COLO668 (cell line): ENCODE measurements at regions not wholly inside any gene's neighbourhood (a gene's known extent, or its start where the extent isn't known, plus 50 kb on each side); places are given as distances from the start of the nearest gene placed in this dataset.
"Not testable (repeated sequence)": the region's sequence is repeated elsewhere in the genome, so short reads cannot be mapped to it uniquely, and the experiment has no call there.

Source experiments
- DNase-seq: peaks from one replicate; lab custom pipeline; 2025; ENCODE audit not compliant: unreplicated experiment; lab: John Stamatoyannopoulos, UW

DNA sequence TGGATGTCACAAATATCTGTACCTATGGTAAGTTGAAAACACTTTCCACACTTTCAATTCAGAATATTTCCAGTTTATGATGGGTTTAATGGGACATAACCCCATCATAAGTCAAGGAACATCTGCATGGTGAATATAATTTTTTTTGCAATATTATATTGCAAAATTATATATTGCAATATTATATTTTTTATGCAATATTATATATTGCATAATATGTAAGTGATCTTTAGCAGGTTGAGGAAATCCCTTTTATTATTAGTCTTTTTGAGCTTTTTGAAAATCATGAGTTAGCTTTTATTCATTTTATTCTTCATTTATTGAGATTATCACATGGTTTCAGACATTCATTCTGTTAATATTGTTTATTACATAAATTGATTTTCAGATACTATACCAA, 342.2 kb upstream of the GALNT5 start:
- DNase-seq: no peak

GRCh38 chr2:156918410-156918809, 339.1 kb upstream of the GALNT5 start:
- DNase-seq: no peak

GRCh38 chr2:156930423-156930822, 327.1 kb upstream of the GALNT5 start:
- DNase-seq: no peak

DNA sequence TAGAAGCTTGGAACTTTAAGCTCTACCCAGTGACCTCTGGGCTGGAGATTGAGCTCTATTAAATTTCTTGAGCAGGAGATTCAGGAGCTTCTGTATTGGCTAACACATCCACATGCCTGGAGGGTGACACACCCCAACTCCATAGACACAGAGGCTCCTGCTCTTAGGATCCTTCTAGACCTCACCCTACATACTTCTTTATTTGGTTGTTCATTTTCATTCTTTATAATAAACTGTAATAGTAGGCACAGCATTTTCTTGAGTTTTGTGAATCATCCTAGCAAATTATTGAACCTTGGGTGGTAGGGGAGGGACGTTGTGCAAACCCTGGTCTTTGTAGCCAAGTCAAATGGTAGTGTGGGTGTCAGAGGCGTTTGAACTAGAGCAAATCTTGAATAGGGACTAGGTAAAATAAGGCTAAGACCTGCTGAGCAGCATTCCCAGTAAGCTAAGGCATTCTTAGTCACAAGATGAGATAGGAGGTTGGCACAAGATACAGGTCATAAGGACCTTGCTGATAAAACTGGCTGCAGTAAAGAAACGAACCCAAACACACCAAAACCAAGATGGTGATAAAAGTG, 323.8 kb upstream of the GALNT5 start:
- DNase-seq: no peak

DNA sequence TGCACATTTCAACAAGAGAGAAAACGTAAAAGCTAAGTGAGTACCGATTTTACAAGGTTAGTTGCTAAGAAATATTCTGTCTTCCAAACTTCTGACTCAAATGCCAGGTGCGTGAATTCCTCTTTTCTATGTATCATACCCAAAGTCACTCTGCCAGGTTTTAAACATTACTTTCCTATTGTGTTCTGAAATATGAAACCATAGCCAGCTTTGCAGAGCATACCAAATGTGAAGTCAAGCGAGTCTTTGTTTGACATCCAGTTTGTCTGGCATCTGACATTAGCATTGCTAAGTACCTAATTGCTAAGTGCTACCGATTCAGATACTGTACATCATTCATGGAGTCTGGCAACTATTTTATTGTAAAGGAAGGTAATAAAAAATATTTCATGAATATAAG, 321.9 kb upstream of the GALNT5 start:
- peak; percentile 30 for DNase-seq

GRCh38 chr2:156937430-156937829, 320.1 kb upstream of the GALNT5 start:
- no peak for DNase-seq

DNA sequence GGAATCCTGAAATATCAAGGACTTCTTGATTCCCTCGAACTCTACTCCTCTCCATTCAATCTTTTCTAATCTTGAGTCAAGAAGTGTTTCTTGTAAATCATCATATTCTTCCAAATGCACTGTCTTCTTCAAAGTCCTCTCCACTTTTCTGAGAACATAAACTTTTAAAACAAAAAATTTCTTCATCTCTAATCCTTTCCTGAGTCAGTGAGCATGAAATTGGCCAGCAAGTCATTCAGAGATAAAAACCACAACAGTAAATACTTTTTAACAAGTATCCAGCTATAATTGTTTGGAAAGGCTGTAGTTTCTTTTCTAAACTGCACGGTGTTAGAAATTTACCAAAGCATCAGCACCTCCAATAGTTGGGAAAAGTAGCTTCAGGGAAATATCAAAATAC, 312.6 kb upstream of the GALNT5 start:
- DNase-seq: no peak

GRCh38 chr2:156947261-156947660, 310.2 kb upstream of the GALNT5 start:
- DNase-seq: no peak

DNA sequence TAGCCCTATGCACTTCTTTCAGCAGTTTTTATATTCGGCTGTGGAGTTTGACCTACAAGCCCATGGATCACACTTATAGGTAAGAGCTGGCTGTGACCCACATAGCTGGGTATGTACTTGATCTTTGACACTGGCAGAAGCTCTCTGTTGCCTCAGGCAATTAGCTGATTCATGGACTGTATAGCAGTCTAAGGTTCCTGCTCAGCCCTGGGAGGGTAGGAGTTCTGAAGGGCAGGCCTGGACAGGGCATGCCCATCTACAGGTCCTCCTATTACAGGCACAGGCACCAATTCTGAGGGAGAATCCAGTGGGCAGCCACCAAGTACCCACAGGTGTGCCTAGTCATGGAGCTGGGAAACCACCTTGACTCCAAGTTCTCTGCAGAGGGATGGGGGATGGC, 301.8 kb upstream of the GALNT5 start:
- no peak for DNase-seq

DNA sequence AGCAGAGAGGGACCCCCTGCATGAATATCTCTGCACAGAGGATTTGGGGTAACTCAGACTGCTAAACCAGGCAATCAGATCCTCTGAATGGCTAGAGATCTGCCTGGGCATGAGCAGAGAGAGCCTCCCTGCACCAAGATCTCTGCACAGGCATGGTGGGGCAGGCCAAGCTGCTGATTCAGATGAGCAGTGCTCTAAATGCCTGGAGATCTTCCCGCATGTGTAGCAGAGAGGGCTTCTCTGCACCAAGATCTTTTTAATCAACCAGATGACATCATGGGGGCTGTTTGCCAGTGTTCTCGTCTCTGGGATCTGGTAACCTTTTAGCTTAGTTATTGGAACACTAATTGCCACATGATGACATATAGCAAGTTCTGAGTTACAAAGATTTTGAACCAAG, 301.3 kb upstream of the GALNT5 start:
- no peak for DNase-seq

DNA sequence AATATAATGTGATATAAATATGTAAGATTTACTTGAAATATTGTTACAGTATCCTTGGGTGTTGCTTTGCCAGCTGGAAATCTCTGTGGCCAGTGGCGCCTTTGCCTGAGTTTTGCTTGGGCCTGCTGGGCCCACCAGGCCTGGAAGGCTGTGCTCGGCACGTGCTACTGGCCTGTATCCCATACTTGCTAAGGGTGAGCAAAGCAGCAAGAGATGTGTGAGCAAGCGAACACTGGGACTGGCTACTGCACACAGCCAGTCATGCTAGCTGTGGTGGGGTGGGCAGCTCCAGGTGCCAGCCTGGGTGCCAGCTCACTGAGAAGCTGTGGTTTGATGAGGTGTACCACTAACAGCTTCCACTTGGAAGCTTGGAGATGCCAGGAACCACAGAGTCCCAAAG, 299.1 kb upstream of the GALNT5 start:
- no peak for DNase-seq

DNA sequence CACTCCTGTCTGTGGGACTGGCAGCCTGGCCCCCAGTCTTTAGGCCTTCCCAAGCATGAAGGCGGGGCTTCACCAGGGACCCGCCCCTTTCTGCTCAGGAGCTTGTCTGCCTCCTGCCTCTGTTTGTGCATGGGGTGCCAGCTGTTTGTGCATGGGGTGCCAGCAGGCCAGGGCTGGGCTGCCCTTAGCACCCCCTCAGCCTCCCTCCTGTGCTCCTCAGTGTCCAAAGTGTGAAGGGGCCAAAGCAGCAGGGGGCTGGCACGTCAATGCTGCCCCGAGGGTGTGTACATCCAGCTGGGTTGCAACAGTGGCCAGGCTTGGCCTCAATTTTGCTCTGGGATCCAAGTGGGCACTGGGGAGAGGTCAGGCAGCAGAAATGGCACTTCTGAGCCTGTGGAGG, 298.0 kb upstream of the GALNT5 start:
- DNase-seq: no peak

DNA sequence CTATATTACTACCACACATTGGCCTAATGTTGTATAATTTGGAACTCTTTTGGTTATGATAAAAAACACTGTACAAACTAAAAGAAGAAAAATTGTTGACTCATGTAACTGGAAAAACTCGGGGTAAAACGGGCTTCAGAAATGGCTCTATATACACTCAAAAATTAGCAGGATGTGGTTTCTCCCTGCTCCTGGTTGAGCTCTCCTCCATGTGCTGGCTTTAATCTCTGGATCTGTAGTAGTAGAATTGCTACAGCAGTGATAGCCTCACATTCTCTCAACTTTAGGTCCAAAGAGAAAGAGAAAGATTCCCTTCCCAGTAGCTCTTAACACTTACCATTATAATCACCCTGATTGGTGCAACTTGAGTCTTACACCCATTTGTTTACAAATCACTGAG, 274.9 kb upstream of the GALNT5 start:
- DNase-seq: no peak

GRCh38 chr2:156986339-156986988, 271.0 kb upstream of the GALNT5 start:
- no peak for DNase-seq

GRCh38 chr2:156999661-157000060, 257.8 kb upstream of the GALNT5 start:
- DNase-seq: peak; percentile 60

GRCh38 chr2:157004789-157005188, 252.7 kb upstream of the GALNT5 start:
- DNase-seq: no peak

DNA sequence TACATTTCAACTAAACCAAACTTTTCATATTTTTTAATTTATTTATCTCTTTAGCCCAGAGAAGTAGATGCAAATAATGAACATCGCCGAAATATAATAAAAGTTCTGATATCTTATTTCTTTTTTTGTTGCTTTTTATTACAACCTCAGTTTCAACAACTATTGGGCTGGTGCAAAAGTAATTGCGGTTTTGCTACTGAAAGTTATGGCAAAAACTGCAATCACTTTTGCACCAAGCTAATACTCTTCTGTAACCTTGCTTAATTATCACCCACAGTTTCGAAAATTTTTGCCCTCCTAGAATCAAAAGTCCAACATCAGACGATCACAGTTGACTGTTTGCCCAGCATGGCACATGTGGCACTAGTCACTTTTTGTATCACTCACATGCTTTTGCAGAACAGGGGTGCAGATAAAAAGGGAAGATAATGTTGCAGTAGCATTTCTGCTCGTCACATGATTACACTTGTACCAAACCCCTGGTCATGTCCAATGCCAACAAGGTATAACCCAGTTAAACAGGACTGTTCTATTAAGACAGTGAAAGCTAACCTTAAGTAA, 242.4 kb upstream of the GALNT5 start:
- no peak for DNase-seq

DNA sequence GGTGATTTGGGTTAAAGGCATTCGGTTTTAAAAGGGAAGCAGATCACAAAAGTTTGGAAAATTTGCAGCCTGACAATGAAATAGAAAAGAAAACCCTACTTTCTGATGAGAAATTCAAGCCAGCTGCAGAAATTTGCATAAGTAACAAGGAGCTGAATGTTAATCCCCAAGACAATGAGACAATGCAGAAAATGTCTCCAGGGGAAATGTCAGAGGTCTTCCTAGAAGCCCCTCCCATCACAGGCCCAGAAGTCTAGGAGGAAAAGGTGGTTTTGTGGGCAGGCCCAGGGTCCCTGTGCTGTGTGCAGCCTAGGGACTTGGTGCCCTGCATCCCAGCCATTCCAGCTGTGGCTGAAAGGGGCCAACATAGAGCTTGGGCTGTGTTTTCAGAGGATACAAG, 234.2 kb upstream of the GALNT5 start:
- DNase-seq: not testable (repeated sequence)

DNA sequence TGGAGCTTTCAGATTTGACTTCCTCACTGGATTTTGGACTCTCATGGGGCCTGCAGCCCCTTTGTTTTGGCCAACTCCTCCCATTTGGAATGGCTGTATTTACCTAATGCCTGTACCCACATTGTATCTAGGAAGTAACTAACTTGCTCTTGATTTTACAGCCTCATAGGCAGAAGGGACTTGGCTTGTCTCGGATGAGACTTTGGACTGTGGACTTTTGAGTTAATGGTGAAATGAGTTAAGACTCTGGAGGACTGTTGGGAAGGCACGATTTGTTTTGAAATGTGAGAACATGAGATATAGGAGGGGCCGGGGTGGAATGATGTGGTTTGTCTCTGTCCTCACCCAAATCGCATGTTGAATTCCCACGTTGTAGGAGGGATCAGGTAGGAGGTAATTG, 233.4 kb upstream of the GALNT5 start:
- DNase-seq: no peak

DNA sequence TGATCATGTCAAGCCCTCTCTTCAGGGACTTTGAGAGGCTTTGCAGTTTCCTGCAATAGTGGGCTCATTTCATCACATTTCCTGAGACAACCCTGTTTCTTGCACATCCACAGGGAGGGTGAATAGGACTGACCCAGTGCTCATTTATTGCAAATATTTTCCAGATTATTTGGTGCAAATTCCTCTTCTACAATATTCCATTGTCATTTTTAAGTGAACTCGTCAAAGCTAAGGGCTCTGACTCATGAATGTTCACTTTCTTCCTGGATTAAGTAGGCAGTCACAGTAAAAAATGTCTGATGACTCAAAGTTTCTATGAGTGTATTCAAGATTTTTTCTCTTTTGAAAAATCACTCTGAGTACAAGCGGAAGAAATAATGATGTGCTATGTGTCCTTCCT, 225.5 kb upstream of the GALNT5 start:
- no peak for DNase-seq

- DNase-seq: no peak
Observed at GRCh38 chr2:157036726-157037125, 220.8 kb upstream of the GALNT5 start.

DNA sequence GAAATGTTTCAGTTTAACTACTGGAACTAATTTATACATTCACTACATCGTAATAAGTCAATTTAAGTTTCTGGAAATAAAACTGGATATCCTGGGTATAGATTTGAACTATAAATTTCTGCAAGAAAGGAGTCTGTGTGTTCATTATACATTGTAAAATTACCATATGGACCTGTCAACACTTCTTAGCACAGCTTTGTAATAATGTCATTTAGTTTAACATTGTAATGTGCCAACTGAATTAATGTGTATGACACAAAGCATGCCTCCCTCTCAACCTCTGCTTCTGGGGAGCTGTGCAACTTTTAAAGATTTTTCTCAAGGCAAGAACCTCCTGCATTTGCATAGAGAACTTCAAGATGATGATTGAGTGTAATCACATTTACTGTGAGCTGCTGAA, 213.7 kb upstream of the GALNT5 start:
- no peak for DNase-seq

DNA sequence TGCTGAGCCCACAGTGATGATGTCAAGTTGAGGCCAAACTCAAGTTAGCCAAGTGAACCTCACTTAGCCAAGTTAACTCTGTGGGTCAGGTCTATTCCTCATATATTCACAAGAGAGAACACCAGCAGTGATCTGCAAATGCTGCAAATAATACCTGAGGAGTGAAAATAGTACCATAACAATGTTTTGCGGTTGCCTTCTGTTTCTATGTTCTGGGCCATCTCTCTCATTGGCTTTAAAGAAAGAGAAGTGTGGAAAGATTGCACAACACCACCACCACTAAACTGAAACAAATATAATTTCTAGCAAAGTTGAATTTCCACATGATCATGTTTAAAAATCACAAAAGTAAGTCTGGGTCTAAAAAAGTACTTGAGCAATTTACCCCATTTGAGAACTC, 211.1 kb upstream of the GALNT5 start:
- no peak for DNase-seq
